Mesodermal cell (in vitro differentiated cells): ENCODE measurements at regions not wholly inside any gene's neighbourhood (a gene's known extent, or its start where the extent isn't known, plus 50 kb on each side); places are given as distances from the start of the nearest gene placed in this dataset.

Source experiments
- H3K27ac ChIP-seq: 2 replicates; pipeline ENCODE4 v1.7.0; 2013; ENCODE audit warnings: mild to moderate bottlenecking, low read depth, low read length, moderate library complexity; ENCODE audit not compliant: severe bottlenecking
- H3K36me3 ChIP-seq: 2 replicates; pipeline ENCODE4 v1.7.1; 2013; ENCODE audit warnings: mild to moderate bottlenecking, low read length, moderate library complexity; ENCODE audit not compliant: control insufficient read depth, insufficient read depth
- H3K4me1 ChIP-seq: one replicate; pipeline ENCODE4 v1.7.1; 2013; ENCODE audit warnings: mild to moderate bottlenecking, low read length; ENCODE audit not compliant: insufficient read depth, control insufficient read depth, poor library complexity, severe bottlenecking
- H3K4me3 ChIP-seq: 2 replicates; pipeline ENCODE4 v1.7.0; 2013; ENCODE audit warnings: low read length, control low read depth, mild to moderate bottlenecking; ENCODE audit not compliant: insufficient read depth, poor library complexity, severe bottlenecking; ENCODE audit errors: extremely low read depth
- H3K9me3 ChIP-seq: 2 replicates; pipeline ENCODE4 v1.7.1; 2013; ENCODE audit warnings: mild to moderate bottlenecking, low read length, moderate library complexity; ENCODE audit not compliant: control insufficient read depth
- WGBS, 2 experiments: methylation state at CpG; one replicate each; pipeline ENCODE4 v1.1.5; 2013; ENCODE audit warnings: missing lambda C conversion rate in 2 of 2; ENCODE audit not compliant: insufficient coverage in 2 of 2; 5-methylcytosine and 5-hydroxymethylcytosine counted together

- Histone ChIP-seq H3K9me3 (no peaks in the 10 kb centered on the region), H3K27ac (no peak overlapping the region), H3K36me3 (no peaks in the 10 kb centered on the region), H3K4me1 (no peaks in the 10 kb centered on the region), H3K4me3 (no peak overlapping the region)
- WGBS, 2 experiments, result no CpG with 5 or more reads among the region's 2 CpGs
These were observed 394.4 kb downstream of the NYAP2 start for GRCh38 chr2:225793736-225794550.

GRCh38 chr2:225788571-225789094 lies 389.1 kb downstream of the NYAP2 start:
- no peaks in the 10 kb centered on the region for H3K36me3 ChIP-seq
- 85 to 90% methylated on average over 5 of the region's 5 CpGs for WGBS, 2 experiments
- H3K27ac ChIP-seq, result no peak overlapping the region
- H3K9me3 ChIP-seq, result no peaks in the 10 kb centered on the region
- no peaks in the 10 kb centered on the region for H3K4me1 ChIP-seq
- H3K4me3 ChIP-seq, result no peak overlapping the region

GRCh38 chr2:225787497-225787896 lies 388.0 kb downstream of the NYAP2 start:
- no CpG with 5 or more reads among the region's 2 CpGs for WGBS, 2 experiments
- Histone ChIP-seq H3K36me3 (no peaks in the 10 kb centered on the region), H3K27ac (no peak overlapping the region), H3K9me3 (no peaks in the 10 kb centered on the region), H3K4me1 (no peaks in the 10 kb centered on the region), H3K4me3 (no peak overlapping the region)

DNA sequence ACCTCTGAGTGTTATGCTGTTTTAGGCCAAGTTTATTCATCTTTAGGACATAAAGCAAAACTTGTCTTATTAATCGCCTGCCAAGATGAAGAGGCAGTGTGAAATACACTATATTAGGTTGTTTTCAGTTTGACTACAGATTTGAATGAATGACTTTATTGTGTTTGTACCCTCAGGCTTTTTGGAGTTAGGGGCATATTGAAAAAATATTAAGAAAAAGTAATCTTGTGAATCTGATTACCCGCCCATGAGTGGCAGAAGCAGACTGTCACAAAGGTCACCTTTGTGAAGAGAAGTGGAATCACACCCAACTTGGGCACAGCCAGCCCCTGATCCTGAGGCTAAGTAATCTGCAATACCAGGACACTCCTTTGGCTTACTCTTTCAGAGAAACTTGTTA lies 382.5 kb downstream of the NYAP2 start:
- 100% methylated on average over 1 of the region's 2 CpGs; no CpG with 5 or more reads in 1 of the 2 experiments for WGBS, 2 experiments
- Histone ChIP-seq H3K36me3 (no peaks in the 10 kb centered on the region), H3K27ac (no peak overlapping the region), H3K4me3 (no peak overlapping the region), H3K9me3 (no peaks in the 10 kb centered on the region), H3K4me1 (no peaks in the 10 kb centered on the region)

GRCh38 chr2:225781145-225781544 lies 381.6 kb downstream of the NYAP2 start:
- Histone ChIP-seq H3K27ac (no peak overlapping the region), H3K4me3 (no peak overlapping the region), H3K9me3 (no peaks in the 10 kb centered on the region), H3K36me3 (no peaks in the 10 kb centered on the region), H3K4me1 (no peaks in the 10 kb centered on the region)
- WGBS, 2 experiments, result no CpG with 5 or more reads among the region's 2 CpGs

DNA sequence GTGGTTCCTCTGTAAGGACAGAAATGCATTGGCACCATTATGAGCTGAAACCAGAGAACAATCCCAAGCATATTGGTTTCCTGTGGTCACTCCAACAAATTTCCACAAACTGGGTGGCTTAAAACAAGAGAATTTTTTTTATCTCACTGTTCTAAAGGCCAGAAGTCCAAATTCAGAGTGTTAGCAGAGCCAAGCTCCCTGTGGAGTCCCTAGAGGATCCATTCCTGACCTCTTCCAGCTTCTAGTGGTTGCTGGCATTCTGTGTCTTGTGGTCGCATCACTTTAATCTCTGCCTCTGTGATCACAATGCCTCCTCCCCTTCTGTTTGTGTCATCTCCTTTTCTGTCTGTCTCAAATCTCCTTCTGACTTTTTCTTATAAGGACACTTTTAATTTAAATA lies 380.3 kb downstream of the NYAP2 start:
- H3K27ac ChIP-seq, result no peak overlapping the region
- H3K36me3 ChIP-seq, result no peaks in the 10 kb centered on the region
- no peaks in the 10 kb centered on the region for H3K9me3 ChIP-seq
- no peak overlapping the region for H3K4me3 ChIP-seq
- no peaks in the 10 kb centered on the region for H3K4me1 ChIP-seq
- 89 to 100% methylated on average over 1 of the region's 1 CpG for WGBS, 2 experiments

- Histone ChIP-seq H3K4me3 (no peak overlapping the region), H3K9me3 (no peaks in the 10 kb centered on the region), H3K27ac (no peak overlapping the region), H3K4me1 (no peaks in the 10 kb centered on the region), H3K36me3 (no peaks in the 10 kb centered on the region)
- WGBS, 2 experiments, result 80% methylated on average over 1 of the region's 2 CpGs; no CpG with 5 or more reads in 1 of the 2 experiments
These were observed 373.6 kb downstream of the NYAP2 start for GRCh38 chr2:225773148-225773547.

GRCh38 chr2:225771701-225772100 lies 372.2 kb downstream of the NYAP2 start:
- no peaks in the 10 kb centered on the region for H3K9me3 ChIP-seq
- no peaks in the 10 kb centered on the region for H3K4me1 ChIP-seq
- no peak overlapping the region for H3K27ac ChIP-seq
- H3K4me3 ChIP-seq, result no peak overlapping the region
- no peaks in the 10 kb centered on the region for H3K36me3 ChIP-seq
- WGBS, 2 experiments, result 100% methylated on average over 1 of the region's 2 CpGs; no CpG with 5 or more reads in 1 of the 2 experiments

DNA sequence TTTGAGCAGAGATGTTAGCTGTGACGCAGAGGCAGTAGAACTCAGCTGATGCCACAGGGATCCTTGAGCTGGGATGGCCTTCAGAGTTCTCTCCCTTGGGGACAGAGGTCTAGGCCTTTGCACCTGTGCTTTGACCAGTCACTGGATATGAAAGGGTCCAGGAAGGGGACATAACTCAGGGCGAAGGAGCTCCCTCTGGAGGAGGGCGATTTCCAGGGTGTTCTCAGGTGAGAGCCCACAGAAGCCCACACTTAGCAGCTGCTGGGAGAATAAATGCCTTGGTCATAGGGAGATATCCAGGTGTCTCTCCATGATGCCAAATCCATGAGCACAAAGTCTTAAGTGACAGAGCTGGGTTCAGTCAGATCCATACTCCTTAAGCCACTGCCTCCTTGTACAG lies 369.2 kb downstream of the NYAP2 start:
- H3K36me3 ChIP-seq, result no peaks in the 10 kb centered on the region
- no peaks in the 10 kb centered on the region for H3K9me3 ChIP-seq
- WGBS, 2 experiments, result 86 to 88% methylated on average over 2 of the region's 3 CpGs
- H3K4me3 ChIP-seq, result no peak overlapping the region
- H3K4me1 ChIP-seq, result no peaks in the 10 kb centered on the region
- H3K27ac ChIP-seq, result no peak overlapping the region

- H3K27ac ChIP-seq, result no peak overlapping the region
- 92 to 96% methylated on average over 2 to 3 of the region's 5 CpGs for WGBS, 2 experiments
- H3K4me1 ChIP-seq, result no peaks in the 10 kb centered on the region
- H3K9me3 ChIP-seq, result no peaks in the 10 kb centered on the region
- H3K36me3 ChIP-seq, result no peaks in the 10 kb centered on the region
- no peak overlapping the region for H3K4me3 ChIP-seq
These were observed 366.9 kb downstream of the NYAP2 start for GRCh38 chr2:225766431-225766830.

- WGBS, 2 experiments, result no CpG with 5 or more reads among the region's 1 CpG
- no peak overlapping the region for H3K4me3 ChIP-seq
- no peaks in the 10 kb centered on the region for H3K36me3 ChIP-seq
- H3K4me1 ChIP-seq, result no peaks in the 10 kb centered on the region
- no peak overlapping the region for H3K27ac ChIP-seq
- no peaks in the 10 kb centered on the region for H3K9me3 ChIP-seq
These were observed 366.3 kb downstream of the NYAP2 start for GRCh38 chr2:225765820-225766219.
